AG09309 (cell line): ENCODE measurements at regions not wholly inside any gene's neighbourhood (a gene's known extent, or its start where the extent isn't known, plus 50 kb on each side); places are given as distances from the start of the nearest gene placed in this dataset.

ENCODE experiments used
- DNase-seq: peaks from one replicate; pipeline ENCODE4 v3.0.0-alpha.2; 2010; ENCODE audit warnings: low read depth
- H3K4me3 ChIP-seq: 2 replicates; pipeline ENCODE4 v1.5.1; 2011; ENCODE audit warnings: mild to moderate bottlenecking, low read depth, low read length, moderate library complexity; ENCODE audit not compliant: control insufficient read depth
- CTCF ChIP-seq: IDR thresholded peaks from 2 replicates; pipeline ENCODE4 v1.5.1; 2011; ENCODE audit warnings: mild to moderate bottlenecking, low read depth, low read length, inconsistent platforms; ENCODE audit not compliant: insufficient read depth, control insufficient read depth; ENCODE audit errors: missing control alignments

- no peak for TF ChIP-seq CTCF
- no peak for DNase-seq
- no peak overlapping the region for H3K4me3 ChIP-seq
These were observed 441.9 kb upstream of the ADGRL4 start for GRCh38 chr1:79448426-79448825.

GRCh38 chr1:79441238-79441637 lies 434.7 kb upstream of the ADGRL4 start:
- no peak overlapping the region for H3K4me3 ChIP-seq
- no peak for DNase-seq
- no peak for TF ChIP-seq CTCF

- no peak for TF ChIP-seq CTCF
- DNase-seq = no peak
- no peak overlapping the region for H3K4me3 ChIP-seq
These were observed 431.0 kb upstream of the ADGRL4 start for GRCh38 chr1:79437540-79437939.

GRCh38 chr1:79431340-79431739 lies 424.8 kb upstream of the ADGRL4 start:
- H3K4me3 ChIP-seq = no peak overlapping the region
- DNase-seq = no peak
- TF ChIP-seq CTCF = no peak

- TF ChIP-seq CTCF = no peak
These were observed 423.9 kb upstream of the ADGRL4 start for GRCh38 chr1:79430437-79430836.

GRCh38 chr1:79422726-79423125 lies 416.2 kb upstream of the ADGRL4 start:
- no peak for DNase-seq

More at GRCh38 chr1:79430437-79430836, 423.9 kb upstream of the ADGRL4 start:
- H3K4me3 ChIP-seq = no peak overlapping the region
- no peak for DNase-seq

More at GRCh38 chr1:79422726-79423125, 416.2 kb upstream of the ADGRL4 start:
- TF ChIP-seq CTCF = no peak
- H3K4me3 ChIP-seq = no peak overlapping the region
